NCI-H187 treated with DMSO at 0.1 percent for 48 hours (cell line): ENCODE measurements at regions not wholly inside any gene's neighbourhood (a gene's known extent, or its start where the extent isn't known, plus 50 kb on each side); places are given as distances from the start of the nearest gene placed in this dataset.

ENCODE experiments used
- DNase-seq: peaks from one replicate; lab custom pipeline; 2025; lab: John Stamatoyannopoulos, UW

GRCh38 chr2:17069564-17069963 is 403.9 kb upstream of the CYRIA start:
- no peak for DNase-seq

- no peak for DNase-seq
Measured at GRCh38 chr2:17068021-17068420, 402.4 kb upstream of the CYRIA start.

GRCh38 chr2:17065536-17065935 is 399.9 kb upstream of the CYRIA start:
- no peak for DNase-seq

GRCh38 chr2:17061028-17061427 is 395.4 kb upstream of the CYRIA start:
- DNase-seq, result no peak

- DNase-seq, result no peak
Measured at GRCh38 chr2:17059458-17059857, 393.8 kb upstream of the CYRIA start.

GRCh38 chr2:17058772-17059402 is 393.3 kb upstream of the CYRIA start:
- DNase-seq, result no peak

GRCh38 chr2:17057109-17058017 is 391.7 kb upstream of the CYRIA start:
- no peak for DNase-seq

GRCh38 chr2:17056236-17056635 is 390.6 kb upstream of the CYRIA start:
- DNase-seq, result no peak

- DNase-seq, result no peak
Measured at GRCh38 chr2:17052001-17052400, 386.4 kb upstream of the CYRIA start.

- DNase-seq, result no peak
Measured at GRCh38 chr2:17051538-17051937, 385.9 kb upstream of the CYRIA start.

- DNase-seq, result no peak
Measured at GRCh38 chr2:17043173-17043572, 377.5 kb upstream of the CYRIA start.

GRCh38 chr2:17036361-17036760 is 370.7 kb upstream of the CYRIA start:
- no peak for DNase-seq

GRCh38 chr2:17035010-17035409 is 369.4 kb upstream of the CYRIA start:
- no peak for DNase-seq

GRCh38 chr2:17030047-17030446 is 364.4 kb upstream of the CYRIA start:
- no peak for DNase-seq

GRCh38 chr2:17012297-17012696 is 346.7 kb upstream of the CYRIA start:
- no peak for DNase-seq

GRCh38 chr2:17010104-17010503 is 344.5 kb upstream of the CYRIA start:
- no peak for DNase-seq

- DNase-seq, result no peak
Measured at GRCh38 chr2:17000184-17000482, 334.5 kb upstream of the CYRIA start.

- no peak for DNase-seq
Measured at GRCh38 chr2:16999347-17000183, 333.9 kb upstream of the CYRIA start.

- DNase-seq, result no peak
Measured at GRCh38 chr2:16978301-16978700, 312.7 kb upstream of the CYRIA start.

- DNase-seq, result no peak
Measured at GRCh38 chr2:16974688-16975087, 309.1 kb upstream of the CYRIA start.

GRCh38 chr2:16973586-16974286 is 308.1 kb upstream of the CYRIA start:
- DNase-seq, result no peak

GRCh38 chr2:16972276-16972675 is 306.6 kb upstream of the CYRIA start:
- no peak for DNase-seq
